ENCODE measurements at regions not wholly inside any gene's neighbourhood (a gene's known extent, or its start where the extent isn't known, plus 50 kb on each side); places are given as distances from the start of the nearest gene placed in this dataset.

GRCh38 chr11:134686460-134687061 is 274.5 kb upstream of the B3GAT1 start:
- H3K4me1 Mint-ChIP-seq (ENCODE audit: low read depth) = no peaks in the 10 kb centered on the region
- no peak overlapping the region for H3K4me3 Mint-ChIP-seq
- H3K27ac Mint-ChIP-seq = no peak overlapping the region
- intact Hi-C loops (cut with micrococcal nuclease) = no loop called here
- H3K9me3 Mint-ChIP-seq = no peaks in the 10 kb centered on the region
- H3K36me3 Mint-ChIP-seq (ENCODE audit: low read depth) = no peaks in the 10 kb centered on the region
- peaks cover under 1% of the 10 kb centered on the region for H3K27me3 Mint-ChIP-seq

GRCh38 chr11:134685793-134686380 is 273.8 kb upstream of the B3GAT1 start:
- Mint-ChIP-seq H3K4me1 (ENCODE audit: low read depth) (no peaks in the 10 kb centered on the region), H3K4me3 (no peak overlapping the region), H3K36me3 (ENCODE audit: low read depth) (no peaks in the 10 kb centered on the region), H3K9me3 (no peaks in the 10 kb centered on the region), H3K27ac (no peak overlapping the region), H3K27me3 (peaks cover 1% of the 10 kb centered on the region)
- intact Hi-C loops (cut with micrococcal nuclease) = no loop called here

GRCh38 chr11:134684576-134684975 is 272.5 kb upstream of the B3GAT1 start:
- H3K9me3 Mint-ChIP-seq = no peaks in the 10 kb centered on the region
- H3K4me1 Mint-ChIP-seq (ENCODE audit: low read depth) = no peaks in the 10 kb centered on the region
- intact Hi-C loops (cut with micrococcal nuclease) = no loop called here
- no peaks in the 10 kb centered on the region for H3K36me3 Mint-ChIP-seq (ENCODE audit: low read depth)
- H3K27me3 Mint-ChIP-seq = peaks cover 1% of the 10 kb centered on the region
- no peak overlapping the region for H3K27ac Mint-ChIP-seq
- H3K4me3 Mint-ChIP-seq = no peak overlapping the region

- Mint-ChIP-seq H3K4me3 (no peak overlapping the region), H3K4me1 (ENCODE audit: low read depth) (no peaks in the 10 kb centered on the region), H3K27me3 (peaks cover 1% of the 10 kb centered on the region), H3K27ac (no peak overlapping the region), H3K9me3 (no peaks in the 10 kb centered on the region), H3K36me3 (ENCODE audit: low read depth) (no peaks in the 10 kb centered on the region)
- intact Hi-C loops (cut with micrococcal nuclease) = no loop called here
Measured at GRCh38 chr11:134683860-134684259, 271.8 kb upstream of the B3GAT1 start.

GRCh38 chr11:134682577-134682976 is 270.5 kb upstream of the B3GAT1 start:
- intact Hi-C loops (cut with micrococcal nuclease) = no loop called here
- peaks cover 1% of the 10 kb centered on the region for H3K27me3 Mint-ChIP-seq
- H3K27ac Mint-ChIP-seq = no peak overlapping the region
- H3K9me3 Mint-ChIP-seq = no peaks in the 10 kb centered on the region
- no peaks in the 10 kb centered on the region for H3K4me1 Mint-ChIP-seq (ENCODE audit: low read depth)
- H3K4me3 Mint-ChIP-seq = no peak overlapping the region
- H3K36me3 Mint-ChIP-seq (ENCODE audit: low read depth) = no peaks in the 10 kb centered on the region

GRCh38 chr11:134679592-134679991 is 267.6 kb upstream of the B3GAT1 start:
- Mint-ChIP-seq H3K27me3 (peaks cover 1% of the 10 kb centered on the region), H3K27ac (no peak overlapping the region), H3K36me3 (ENCODE audit: low read depth) (no peaks in the 10 kb centered on the region), H3K9me3 (no peaks in the 10 kb centered on the region), H3K4me1 (ENCODE audit: low read depth) (no peaks in the 10 kb centered on the region), H3K4me3 (no peak overlapping the region)
- intact Hi-C loops (cut with micrococcal nuclease) = no loop called here

GRCh38 chr11:134678744-134679143 is 266.7 kb upstream of the B3GAT1 start:
- H3K27me3 Mint-ChIP-seq = peaks cover 1% of the 10 kb centered on the region
- no peaks in the 10 kb centered on the region for H3K4me1 Mint-ChIP-seq (ENCODE audit: low read depth)
- intact Hi-C loops (cut with micrococcal nuclease) = no loop called here
- H3K4me3 Mint-ChIP-seq = no peak overlapping the region
- H3K9me3 Mint-ChIP-seq = no peaks in the 10 kb centered on the region
- H3K27ac Mint-ChIP-seq = no peak overlapping the region
- no peaks in the 10 kb centered on the region for H3K36me3 Mint-ChIP-seq (ENCODE audit: low read depth)

GRCh38 chr11:134677891-134678551 is 266.0 kb upstream of the B3GAT1 start:
- Mint-ChIP-seq H3K4me1 (ENCODE audit: low read depth) (no peaks in the 10 kb centered on the region), H3K36me3 (ENCODE audit: low read depth) (no peaks in the 10 kb centered on the region), H3K9me3 (no peaks in the 10 kb centered on the region), H3K27me3 (peaks cover 1% of the 10 kb centered on the region), H3K4me3 (no peak overlapping the region), H3K27ac (no peak overlapping the region)
- intact Hi-C loops (cut with micrococcal nuclease) = no loop called here

- H3K27me3 Mint-ChIP-seq = peaks cover 1% of the 10 kb centered on the region
- no peak overlapping the region for H3K4me3 Mint-ChIP-seq
- H3K9me3 Mint-ChIP-seq = no peaks in the 10 kb centered on the region
- H3K4me1 Mint-ChIP-seq (ENCODE audit: low read depth) = no peaks in the 10 kb centered on the region
- no peak overlapping the region for H3K27ac Mint-ChIP-seq
- intact Hi-C loops (cut with micrococcal nuclease) = no loop called here
- H3K36me3 Mint-ChIP-seq (ENCODE audit: low read depth) = no peaks in the 10 kb centered on the region
Measured at GRCh38 chr11:134677397-134677822, 265.4 kb upstream of the B3GAT1 start.

- H3K4me3 Mint-ChIP-seq = no peak overlapping the region
- peaks cover 1% of the 10 kb centered on the region for H3K27me3 Mint-ChIP-seq
- intact Hi-C loops (cut with micrococcal nuclease) = no loop called here
- H3K27ac Mint-ChIP-seq = no peak overlapping the region
- no peaks in the 10 kb centered on the region for H3K36me3 Mint-ChIP-seq (ENCODE audit: low read depth)
- H3K4me1 Mint-ChIP-seq (ENCODE audit: low read depth) = no peaks in the 10 kb centered on the region
- no peaks in the 10 kb centered on the region for H3K9me3 Mint-ChIP-seq
Measured at GRCh38 chr11:134676516-134677287, 264.7 kb upstream of the B3GAT1 start.

GRCh38 chr11:134675983-134676382 is 263.9 kb upstream of the B3GAT1 start:
- Mint-ChIP-seq H3K9me3 (no peaks in the 10 kb centered on the region), H3K4me3 (no peak overlapping the region), H3K36me3 (ENCODE audit: low read depth) (no peaks in the 10 kb centered on the region), H3K4me1 (ENCODE audit: low read depth) (no peaks in the 10 kb centered on the region), H3K27me3 (no peaks in the 10 kb centered on the region), H3K27ac (no peak overlapping the region)
- intact Hi-C loops (cut with micrococcal nuclease) = no loop called here

- H3K4me1 Mint-ChIP-seq (ENCODE audit: low read depth) = no peaks in the 10 kb centered on the region
- H3K4me3 Mint-ChIP-seq = no peak overlapping the region
- H3K27me3 Mint-ChIP-seq = no peaks in the 10 kb centered on the region
- intact Hi-C loops (cut with micrococcal nuclease) = no loop called here
- H3K9me3 Mint-ChIP-seq = no peaks in the 10 kb centered on the region
- no peaks in the 10 kb centered on the region for H3K36me3 Mint-ChIP-seq (ENCODE audit: low read depth)
- H3K27ac Mint-ChIP-seq = no peak overlapping the region
Measured at GRCh38 chr11:134674974-134675373, 262.9 kb upstream of the B3GAT1 start.

- no peak overlapping the region for H3K4me3 Mint-ChIP-seq
- no peaks in the 10 kb centered on the region for H3K9me3 Mint-ChIP-seq
- H3K27me3 Mint-ChIP-seq = no peaks in the 10 kb centered on the region
- no peaks in the 10 kb centered on the region for H3K4me1 Mint-ChIP-seq (ENCODE audit: low read depth)
- no peak overlapping the region for H3K27ac Mint-ChIP-seq
- intact Hi-C loops (cut with micrococcal nuclease) = no loop called here
- no peaks in the 10 kb centered on the region for H3K36me3 Mint-ChIP-seq (ENCODE audit: low read depth)
Measured at GRCh38 chr11:134670961-134671370, 258.9 kb upstream of the B3GAT1 start.

- no peaks in the 10 kb centered on the region for H3K36me3 Mint-ChIP-seq (ENCODE audit: low read depth)
- H3K4me1 Mint-ChIP-seq (ENCODE audit: low read depth) = no peaks in the 10 kb centered on the region
- intact Hi-C loops (cut with micrococcal nuclease) = no loop called here
- H3K4me3 Mint-ChIP-seq = no peak overlapping the region
- no peaks in the 10 kb centered on the region for H3K27me3 Mint-ChIP-seq
- H3K9me3 Mint-ChIP-seq = no peaks in the 10 kb centered on the region
- no peak overlapping the region for H3K27ac Mint-ChIP-seq
Measured at GRCh38 chr11:134670247-134670782, 258.3 kb upstream of the B3GAT1 start.

All from dendritic cell treated with granulocyte-macrophage colony-stimulating factor and Interleukin-4, amounts not matched to agents 40 ng/mL and 50 ng/mL, for 4 days (primary cell).